Memory B cell (primary cell): ENCODE measurements at regions not wholly inside any gene's neighbourhood (a gene's known extent, or its start where the extent isn't known, plus 50 kb on each side); places are given as distances from the start of the nearest gene placed in this dataset.
"Not testable (repeated sequence)": the region's sequence is repeated elsewhere in the genome, so short reads cannot be mapped to it uniquely, and the experiment has no call there.

Experiments
- ATAC-seq: fragments of 150-1000 bp; cut with Tn5 transposase; 2 replicates; pipeline ENCODE4 v1.10.0; 2021; ENCODE audit warnings: low read depth, mild to moderate bottlenecking, moderate library complexity
- DNase-seq, 2 donors: peaks; one replicate each; pipeline ENCODE4 v3.0.0; 2022; ENCODE audit warnings: low spot score in 2 of 2
- H3K27ac Mint-ChIP-seq: one replicate; pipeline ENCODE4 v1.8.0; 2022; ENCODE audit warnings: mild to moderate bottlenecking, moderate library complexity, mixed read lengths
- H3K27me3 Mint-ChIP-seq: one replicate; pipeline ENCODE4 v1.8.0; 2022; ENCODE audit warnings: mixed read lengths
- H3K36me3 Mint-ChIP-seq: one replicate; pipeline ENCODE4 v1.8.0; 2022; ENCODE audit warnings: mild to moderate bottlenecking, mixed read lengths
- H3K4me1 Mint-ChIP-seq: one replicate; pipeline ENCODE4 v1.8.0; 2022; ENCODE audit warnings: mixed read lengths
- H3K4me3 Mint-ChIP-seq: one replicate; pipeline ENCODE4 v1.8.0; 2022; ENCODE audit warnings: mild to moderate bottlenecking, moderate library complexity, mixed read lengths
- H3K9me3 Mint-ChIP-seq: one replicate; pipeline ENCODE4 v1.8.0; 2022; ENCODE audit warnings: mixed read lengths

- Mint-ChIP-seq H3K36me3 (no peaks in the 10 kb centered on the region), H3K27ac (no peak overlapping the region), H3K4me3 (no peak overlapping the region), H3K9me3 (peaks cover 1% of the 10 kb centered on the region), H3K27me3 (no peaks in the 10 kb centered on the region), H3K4me1 (no peaks in the 10 kb centered on the region)
- ATAC-seq (no peak), DNase-seq (no peak)
These were observed 356.0 kb downstream of the PPP1R3A start for GRCh38 chr7:113562801-113563200.

- Mint-ChIP-seq H3K4me1 (no peaks in the 10 kb centered on the region), H3K27me3 (no peaks in the 10 kb centered on the region), H3K4me3 (no peak overlapping the region), H3K27ac (no peak overlapping the region), H3K36me3 (no peaks in the 10 kb centered on the region), H3K9me3 (peaks cover 1% of the 10 kb centered on the region)
- no peak for DNase-seq
- ATAC-seq: no peak
These were observed 356.6 kb downstream of the PPP1R3A start for GRCh38 chr7:113562242-113562641.

- Mint-ChIP-seq H3K9me3 (peaks cover 1% of the 10 kb centered on the region), H3K27me3 (no peaks in the 10 kb centered on the region), H3K36me3 (no peaks in the 10 kb centered on the region), H3K4me3 (no peak overlapping the region), H3K27ac (no peak overlapping the region), H3K4me1 (no peaks in the 10 kb centered on the region)
- ATAC-seq (no peak), DNase-seq (no peak)
These were observed 357.4 kb downstream of the PPP1R3A start for GRCh38 chr7:113561446-113561845.

- DNase-seq (no peak), ATAC-seq (no peak)
- no peak overlapping the region for H3K4me3 Mint-ChIP-seq
- H3K27me3 Mint-ChIP-seq: no peaks in the 10 kb centered on the region
- H3K4me1 Mint-ChIP-seq: peaks cover 4% of the 10 kb centered on the region
- H3K36me3 Mint-ChIP-seq: no peaks in the 10 kb centered on the region
- H3K9me3 Mint-ChIP-seq: no peaks in the 10 kb centered on the region
- no peak overlapping the region for H3K27ac Mint-ChIP-seq
These were observed 367.8 kb downstream of the PPP1R3A start for GRCh38 chr7:113550966-113551365.

GRCh38 chr7:113548561-113548960 is 370.2 kb downstream of the PPP1R3A start:
- H3K27me3 Mint-ChIP-seq: no peaks in the 10 kb centered on the region
- ATAC-seq (no peak), DNase-seq (no peak)
- no peak overlapping the region for H3K4me3 Mint-ChIP-seq
- H3K9me3 Mint-ChIP-seq: no peaks in the 10 kb centered on the region
- no peak overlapping the region for H3K27ac Mint-ChIP-seq
- H3K4me1 Mint-ChIP-seq: peaks cover 4% of the 10 kb centered on the region
- no peaks in the 10 kb centered on the region for H3K36me3 Mint-ChIP-seq

GRCh38 chr7:113548137-113548536 is 370.7 kb downstream of the PPP1R3A start:
- Mint-ChIP-seq H3K4me1 (peaks cover 4% of the 10 kb centered on the region), H3K4me3 (no peak overlapping the region), H3K27ac (no peak overlapping the region), H3K36me3 (no peaks in the 10 kb centered on the region), H3K27me3 (no peaks in the 10 kb centered on the region), H3K9me3 (no peaks in the 10 kb centered on the region)
- DNase-seq (no peak), ATAC-seq (no peak)

- Mint-ChIP-seq H3K36me3 (no peaks in the 10 kb centered on the region), H3K27me3 (peaks cover 2% of the 10 kb centered on the region), H3K9me3 (peaks cover 10% of the 10 kb centered on the region), H3K4me1 (peaks cover 2% of the 10 kb centered on the region), H3K4me3 (no peak overlapping the region), H3K27ac (no peak overlapping the region)
- no peak for DNase-seq
- ATAC-seq: no peak
These were observed 397.3 kb downstream of the PPP1R3A start for GRCh38 chr7:113521468-113521867.

- ATAC-seq: no peak
- Mint-ChIP-seq H3K4me3 (no peak overlapping the region), H3K27ac (no peak overlapping the region), H3K27me3 (peaks cover 2% of the 10 kb centered on the region), H3K36me3 (no peaks in the 10 kb centered on the region), H3K9me3 (peaks cover 11% of the 10 kb centered on the region), H3K4me1 (peaks cover 2% of the 10 kb centered on the region)
- DNase-seq: no peak
These were observed 399.3 kb downstream of the PPP1R3A start for GRCh38 chr7:113519472-113519871.

GRCh38 chr7:113504691-113505090 is 386.3 kb upstream of the SMIM30 start:
- no peaks in the 10 kb centered on the region for H3K9me3 Mint-ChIP-seq
- H3K36me3 Mint-ChIP-seq: no peaks in the 10 kb centered on the region
- no peak overlapping the region for H3K4me3 Mint-ChIP-seq
- ATAC-seq (no peak), DNase-seq (no peak)
- H3K4me1 Mint-ChIP-seq: no peaks in the 10 kb centered on the region
- no peak overlapping the region for H3K27ac Mint-ChIP-seq
- no peaks in the 10 kb centered on the region for H3K27me3 Mint-ChIP-seq

- DNase-seq (no peak), ATAC-seq (no peak)
- Mint-ChIP-seq H3K27me3 (no peaks in the 10 kb centered on the region), H3K4me3 (no peak overlapping the region), H3K9me3 (no peaks in the 10 kb centered on the region), H3K27ac (no peak overlapping the region), H3K4me1 (no peaks in the 10 kb centered on the region), H3K36me3 (no peaks in the 10 kb centered on the region)
These were observed 385.8 kb upstream of the SMIM30 start for GRCh38 chr7:113504142-113504541.

GRCh38 chr7:113496586-113496985 is 378.2 kb upstream of the SMIM30 start:
- not testable (repeated sequence) for H3K27me3 Mint-ChIP-seq, H3K4me3 Mint-ChIP-seq, H3K9me3 Mint-ChIP-seq, ATAC-seq, DNase-seq, H3K4me1 Mint-ChIP-seq, H3K36me3 Mint-ChIP-seq, H3K27ac Mint-ChIP-seq

- H3K4me3 Mint-ChIP-seq, H3K36me3 Mint-ChIP-seq, DNase-seq, H3K27me3 Mint-ChIP-seq, H3K9me3 Mint-ChIP-seq, H3K4me1 Mint-ChIP-seq, H3K27ac Mint-ChIP-seq, ATAC-seq: not testable (repeated sequence)
These were observed 376.6 kb upstream of the SMIM30 start for GRCh38 chr7:113494797-113495566.

GRCh38 chr7:113491305-113491704 is 373.0 kb upstream of the SMIM30 start:
- no peaks in the 10 kb centered on the region for H3K27me3 Mint-ChIP-seq

GRCh38 chr7:113487925-113488731 is 369.8 kb upstream of the SMIM30 start:
- ATAC-seq (no peak), DNase-seq (no peak)
- H3K9me3 Mint-ChIP-seq: peaks cover 1% of the 10 kb centered on the region
- no peaks in the 10 kb centered on the region for H3K4me1 Mint-ChIP-seq
- no peak overlapping the region for H3K27ac Mint-ChIP-seq
- no peak overlapping the region for H3K4me3 Mint-ChIP-seq
- no peaks in the 10 kb centered on the region for H3K27me3 Mint-ChIP-seq
- H3K36me3 Mint-ChIP-seq: no peaks in the 10 kb centered on the region

More at GRCh38 chr7:113491305-113491704, 373.0 kb upstream of the SMIM30 start:
- no peaks in the 10 kb centered on the region for H3K4me1 Mint-ChIP-seq
- H3K27ac Mint-ChIP-seq: no peak overlapping the region
- no peaks in the 10 kb centered on the region for H3K36me3 Mint-ChIP-seq
- H3K9me3 Mint-ChIP-seq: no peaks in the 10 kb centered on the region
- no peak for DNase-seq
- no peak overlapping the region for H3K4me3 Mint-ChIP-seq
- no peak for ATAC-seq
